BJ (cell line): ENCODE measurements at regions not wholly inside any gene's neighbourhood (a gene's known extent, or its start where the extent isn't known, plus 50 kb on each side); places are given as distances from the start of the nearest gene placed in this dataset.
"Not testable (repeated sequence)": the region's sequence is repeated elsewhere in the genome, so short reads cannot be mapped to it uniquely, and the experiment has no call there.

Source experiments
- CTCF ChIA-PET: fragments of 350-600 bp; formaldehyde crosslinking; extraction: SDS; loops from one replicate; lab custom pipeline; 2021; ENCODE audit warnings: antibody characterized with exemption, inconsistent platforms; lab: Yijun Ruan, JAX
- POLR2A ChIA-PET: fragments of 300-600 bp; sonication (Branson Sonifier 250); formaldehyde crosslinking; extraction: SDS; loops from one replicate; lab custom pipeline; 2021; ENCODE audit warnings: antibody characterized with exemption; lab: Charles Lee
- DNase-seq: peaks from one replicate; pipeline ENCODE4 v3.0.0-alpha.2; 2011; ENCODE audit warnings: low read depth
- H3K27me3 ChIP-seq: 2 replicates; pipeline ENCODE4 v1.6.0; 2011; ENCODE audit warnings: low read length; ENCODE audit not compliant: control insufficient read depth, insufficient read depth
- H3K36me3 ChIP-seq: 2 replicates; pipeline ENCODE4 v1.5.1; 2011; ENCODE audit warnings: low read length; ENCODE audit not compliant: control insufficient read depth, insufficient read depth
- H3K4me3 ChIP-seq: 2 replicates; pipeline ENCODE4 v1.5.1; 2011; ENCODE audit warnings: low read depth, mild to moderate bottlenecking, control low read depth, low read length
- TF ChIP-seq, protein P1 (sequence below): IDR thresholded peaks from 2 replicates; pipeline ENCODE4 v1.5.1; 2011; ENCODE audit warnings: low read depth, mild to moderate bottlenecking, control low read depth, inconsistent platforms, low read length, moderate library complexity; ENCODE audit not compliant: insufficient read depth

GRCh38 chr11:39768214-39768613, 1691.2 kb downstream of the LRRC4C start:
- ChIA-PET CTCF (no interaction called here), POLR2A (no interaction called here)
- TF ChIP-seq, protein P1, sequence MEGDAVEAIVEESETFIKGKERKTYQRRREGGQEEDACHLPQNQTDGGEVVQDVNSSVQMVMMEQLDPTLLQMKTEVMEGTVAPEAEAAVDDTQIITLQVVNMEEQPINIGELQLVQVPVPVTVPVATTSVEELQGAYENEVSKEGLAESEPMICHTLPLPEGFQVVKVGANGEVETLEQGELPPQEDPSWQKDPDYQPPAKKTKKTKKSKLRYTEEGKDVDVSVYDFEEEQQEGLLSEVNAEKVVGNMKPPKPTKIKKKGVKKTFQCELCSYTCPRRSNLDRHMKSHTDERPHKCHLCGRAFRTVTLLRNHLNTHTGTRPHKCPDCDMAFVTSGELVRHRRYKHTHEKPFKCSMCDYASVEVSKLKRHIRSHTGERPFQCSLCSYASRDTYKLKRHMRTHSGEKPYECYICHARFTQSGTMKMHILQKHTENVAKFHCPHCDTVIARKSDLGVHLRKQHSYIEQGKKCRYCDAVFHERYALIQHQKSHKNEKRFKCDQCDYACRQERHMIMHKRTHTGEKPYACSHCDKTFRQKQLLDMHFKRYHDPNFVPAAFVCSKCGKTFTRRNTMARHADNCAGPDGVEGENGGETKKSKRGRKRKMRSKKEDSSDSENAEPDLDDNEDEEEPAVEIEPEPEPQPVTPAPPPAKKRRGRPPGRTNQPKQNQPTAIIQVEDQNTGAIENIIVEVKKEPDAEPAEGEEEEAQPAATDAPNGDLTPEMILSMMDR, result no peak
- Histone ChIP-seq H3K27me3 (no peaks in the 10 kb centered on the region), H3K36me3 (no peaks in the 10 kb centered on the region), H3K4me3 (no peak overlapping the region)
- no peak for DNase-seq

DNA sequence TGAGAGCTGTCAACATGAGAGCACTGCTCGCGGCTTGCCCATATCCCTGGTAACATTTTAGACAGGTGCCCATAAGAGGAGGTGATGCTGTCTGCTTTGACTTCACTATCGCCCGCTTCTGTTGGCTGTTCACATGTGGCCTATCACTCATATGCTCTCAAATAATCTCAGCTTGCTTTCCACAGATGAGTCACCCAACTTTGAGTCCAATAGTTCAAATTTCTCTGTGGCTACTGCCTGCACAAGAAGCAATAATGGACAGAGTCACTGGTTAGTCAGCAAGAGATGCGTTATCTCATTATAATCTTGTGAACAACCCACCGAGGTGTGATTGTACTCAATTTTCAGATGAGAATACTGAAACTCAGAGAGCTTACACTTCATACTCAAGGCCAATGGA, 1714.1 kb downstream of the LRRC4C start:
- POLR2A ChIA-PET, result no interaction called here
- no peak for DNase-seq
- no peaks in the 10 kb centered on the region for H3K36me3 ChIP-seq
- no peaks in the 10 kb centered on the region for H3K27me3 ChIP-seq
- no peak overlapping the region for H3K4me3 ChIP-seq
- CTCF ChIA-PET, result no interaction called here
- TF ChIP-seq, protein P1, result no peak

- DNase-seq, result no peak
- Histone ChIP-seq H3K4me3 (no peak overlapping the region), H3K36me3 (no peaks in the 10 kb centered on the region), H3K27me3 (no peaks in the 10 kb centered on the region)
- ChIA-PET POLR2A (no interaction called here), CTCF (no interaction called here)
- TF ChIP-seq, protein P1, result no peak
These were observed 1718.4 kb downstream of the LRRC4C start for GRCh38 chr11:39741066-39741465.

DNA sequence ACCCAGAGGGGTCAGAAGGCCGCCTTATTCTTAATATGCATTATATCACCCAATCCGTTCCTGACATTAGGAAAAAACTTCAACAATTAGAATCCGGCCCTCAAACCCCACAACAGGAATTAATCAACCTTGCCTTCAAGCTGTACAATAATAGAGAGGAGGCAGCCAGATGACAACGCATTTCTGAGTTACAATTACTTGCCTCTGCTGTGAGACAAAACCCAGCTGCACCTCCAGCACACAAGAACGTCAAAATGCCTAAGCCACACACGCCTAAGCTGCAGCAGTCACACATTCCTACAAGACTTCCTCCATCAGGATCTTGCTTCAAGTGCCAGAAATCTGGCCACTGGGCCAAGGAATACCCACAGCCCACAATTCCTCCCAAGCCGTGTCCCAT, 1723.1 kb downstream of the LRRC4C start:
- DNase-seq, POLR2A ChIA-PET, H3K4me3 ChIP-seq, H3K36me3 ChIP-seq, H3K27me3 ChIP-seq, CTCF ChIA-PET: not testable (repeated sequence)

DNA sequence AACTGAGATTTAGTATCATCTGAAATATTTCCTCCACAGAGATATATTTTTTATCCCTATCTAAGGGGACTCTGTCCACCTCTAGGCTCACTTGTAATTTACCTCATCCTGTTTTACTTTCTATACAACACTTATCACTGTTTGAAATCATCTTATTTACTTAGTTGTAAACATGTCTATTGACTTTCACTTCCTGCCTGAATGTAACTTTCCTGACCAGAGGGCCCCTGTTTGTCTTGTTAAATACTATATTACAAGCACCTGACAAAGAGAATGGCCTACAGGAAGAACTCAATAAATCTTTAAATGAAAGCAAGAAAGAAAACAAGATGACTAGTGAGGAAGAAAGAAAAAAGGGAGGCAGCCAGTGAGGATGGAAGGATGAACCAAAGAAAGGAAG, 1727.5 kb downstream of the LRRC4C start:
- no peak for DNase-seq
- ChIA-PET CTCF (no interaction called here), POLR2A (no interaction called here)
- TF ChIP-seq, protein P1, result no peak
- H3K27me3 ChIP-seq, result no peaks in the 10 kb centered on the region
- H3K36me3 ChIP-seq, result no peaks in the 10 kb centered on the region
- H3K4me3 ChIP-seq, result no peak overlapping the region

- H3K36me3 ChIP-seq, result no peaks in the 10 kb centered on the region
- H3K27me3 ChIP-seq, result no peaks in the 10 kb centered on the region
- H3K4me3 ChIP-seq, result no peak overlapping the region
- TF ChIP-seq, protein P1, result no peak
- ChIA-PET CTCF (no interaction called here), POLR2A (no interaction called here)
- no peak for DNase-seq
These were observed 1734.4 kb downstream of the LRRC4C start for GRCh38 chr11:39725081-39725480.
